HepG2 (cell line): ENCODE measurements at regions not wholly inside any gene's neighbourhood (a gene's known extent, or its start where the extent isn't known, plus 50 kb on each side); places are given as distances from the start of the nearest gene placed in this dataset.

Source experiments
- ATAC-seq: fragments of 200-7000 bp; cut with Tn5 transposase; 3 replicates; pipeline ENCODE4 v1.9.1; 2020; ENCODE audit warnings: mild to moderate bottlenecking, moderate library complexity
- BruUV-seq: library from RNA; stranded (reverse); fragments of 400-500 nt; replicated peaks from 2 replicates; lab custom pipeline; 2021; lab: Mats Ljungman, UMichigan
- CTCF ChIA-PET: fragments of 300-600 bp; formaldehyde crosslinking; extraction: SDS; loops from one replicate; lab custom pipeline; 2021; ENCODE audit warnings: low total read pairs, inconsistent platforms, low intra/inter-chr PET ratio; lab: Yijun Ruan, JAX
- POLR2A ChIA-PET: fragments of 350-600 bp; sonication (Branson Sonifier 250); formaldehyde crosslinking; loops from one replicate; lab custom pipeline; 2020; ENCODE audit warnings: antibody characterized with exemption, inconsistent platforms; lab: Yijun Ruan, JAX
- DNase-seq: peaks from one replicate; pipeline ENCODE4 v3.0.0-alpha.2; 2015; ENCODE audit warnings: low spot score
- FAIRE-seq: peaks from 3 replicates; lab custom pipeline; 2011; peaks lifted over from hg19 to GRCh38; lab: Jason Lieb, UNC
- H2AFZ ChIP-seq: one replicate; pipeline ENCODE4 v1.6.1; 2011; ENCODE audit warnings: low read length, inconsistent platforms
- H3K27ac ChIP-seq: fragments of 300-600 bp; 3 replicates; pipeline ENCODE4 v1.8.0; 2011; ENCODE audit warnings: mixed run types, mild to moderate bottlenecking, mixed read lengths, low read length, inconsistent platforms; ENCODE audit not compliant: insufficient read depth; ENCODE audit errors: extremely low read length
- H3K27me3 ChIP-seq, 2 experiments: fragments of 200-600 bp in 1 of 2; 2 replicates in 1 of 2; 3 replicates in 1 of 2; pipeline versions ENCODE4 v1.6.0 to v1.8.0; 2011; ENCODE audit warnings: low read length in 2 of 2, mild to moderate bottlenecking in 2 of 2, moderate library complexity in 2 of 2, inconsistent platforms in 1 of 2; ENCODE audit not compliant: insufficient read depth in 2 of 2, control insufficient read depth in 1 of 2
- H3K36me3 ChIP-seq, 2 experiments: fragments of 200-600 bp in 1 of 2; replicated peaks in 1 of 2; 2 replicates in 1 of 2; 3 replicates in 1 of 2; pipeline versions ENCODE4 v1.5.1 to v1.8.0; 2011; ENCODE audit warnings: low read length in 2 of 2, inconsistent platforms in 1 of 2; ENCODE audit not compliant: insufficient read depth in 2 of 2, control insufficient read depth in 1 of 2
- H3K4me1 ChIP-seq: 2 replicates; pipeline ENCODE4 v1.5.1; 2012; ENCODE audit warnings: low read length, inconsistent platforms; ENCODE audit not compliant: insufficient read depth
- H3K4me2 ChIP-seq: 2 replicates; pipeline ENCODE4 v1.6.0; 2011; ENCODE audit warnings: low read depth, low read length, inconsistent platforms
- H3K4me3 ChIP-seq, 3 experiments: fragments of 200-600 bp in 1 of 3; sonication (generic), shearing (Covaris generic) in 1 of 3; replicated peaks in 1 of 3; 2 replicates each; pipeline ENCODE4 v1.5.1; 2011 to 2016; ENCODE audit warnings: low read length in 3 of 3, inconsistent platforms in 2 of 3, low read depth in 2 of 3, mild to moderate bottlenecking in 2 of 3, control low read depth in 1 of 3, mixed read lengths in 1 of 3; ENCODE audit not compliant: insufficient read depth in 1 of 3
- H3K79me2 ChIP-seq: one replicate; pipeline ENCODE4 v1.6.1; 2011; ENCODE audit warnings: low read length, inconsistent platforms; ENCODE audit not compliant: insufficient read depth
- H3K9ac ChIP-seq: 2 replicates; pipeline ENCODE4 v1.6.0; 2011; ENCODE audit warnings: mild to moderate bottlenecking, low read depth, low read length, inconsistent platforms; ENCODE audit not compliant: insufficient read depth
- H3K9me3 ChIP-seq: 2 replicates; pipeline ENCODE4 v1.5.1; 2012; ENCODE audit warnings: mild to moderate bottlenecking, low read length
- H4K20me1 ChIP-seq: 2 replicates; pipeline ENCODE4 v1.6.0; 2011; ENCODE audit warnings: inconsistent platforms, mild to moderate bottlenecking, low read length, moderate library complexity; ENCODE audit not compliant: insufficient read depth
- KLF12 ChIP-seq: sonication (generic); formaldehyde crosslinking; IDR thresholded peaks from 2 replicates; pipeline ENCODE4 v1.4.0; 2020; ENCODE audit warnings: missing genetic modification reagents, borderline replicate concordance
- NFYB ChIP-seq: sonication (generic); formaldehyde crosslinking; IDR thresholded peaks from 2 replicates; pipeline ENCODE4 v1.4.0; 2020; ENCODE audit warnings: missing genetic modification reagents
- RAD51 ChIP-seq: fragments of 450-650 bp; IDR thresholded peaks from 2 replicates; pipeline ENCODE4 v1.6.1; 2016; ENCODE audit warnings: borderline replicate concordance
- ZC3H4 ChIP-seq: sonication (generic); formaldehyde crosslinking; IDR thresholded peaks from 2 replicates; pipeline ENCODE4 v1.4.0; 2020; ENCODE audit warnings: missing genetic modification reagents, borderline replicate concordance
- ZFP36L2 ChIP-seq: sonication (generic); formaldehyde crosslinking; IDR thresholded peaks from 2 replicates; pipeline ENCODE4 v1.4.0; 2020; ENCODE audit warnings: missing genetic modification reagents
- ZNF143 ChIP-seq: sonication (generic); formaldehyde crosslinking; IDR thresholded peaks from 2 replicates; pipeline ENCODE4 v1.4.0; 2020; ENCODE audit warnings: missing genetic modification reagents
- ZNF772 ChIP-seq: sonication (generic); formaldehyde crosslinking; IDR thresholded peaks from 2 replicates; pipeline ENCODE4 v1.5.0; 2020; ENCODE audit warnings: mild to moderate bottlenecking, missing genetic modification reagents
- WGBS: methylation state at CpG from one replicate; pipeline ENCODE4 v1.1.6; 2017; ENCODE audit warnings: low lambda C conversion rate; 5-methylcytosine and 5-hydroxymethylcytosine counted together
- in situ Hi-C: cut with HindIII; loops from 2 replicates; pipeline ENCODE4 v1.10.0; 2017; ENCODE audit warnings: low pct_unique_long_range_greater_than_20kb; ENCODE audit not compliant: extremely low pct_ligation_motif_present
- intact Hi-C: fragments of 100-400 bp; cut with micrococcal nuclease; formaldehyde crosslinking; loops from one replicate; pipeline ENCODE4 v1.10.0; 2022; ENCODE audit not compliant: unreplicated experiment
- TF ChIP-seq, protein P1 (sequence below), 2 experiments: sonication (generic) in 1 of 2; formaldehyde crosslinking in 1 of 2; IDR thresholded peaks; 2 replicates each; pipeline versions ENCODE4 v1.5.1 to v1.6.1; 2011 to 2020; ENCODE audit warnings: borderline replicate concordance in 1 of 2, low read depth in 1 of 2, low read length in 1 of 2, mild to moderate bottlenecking in 1 of 2, missing genetic modification reagents in 1 of 2, moderate library complexity in 1 of 2

DNA sequence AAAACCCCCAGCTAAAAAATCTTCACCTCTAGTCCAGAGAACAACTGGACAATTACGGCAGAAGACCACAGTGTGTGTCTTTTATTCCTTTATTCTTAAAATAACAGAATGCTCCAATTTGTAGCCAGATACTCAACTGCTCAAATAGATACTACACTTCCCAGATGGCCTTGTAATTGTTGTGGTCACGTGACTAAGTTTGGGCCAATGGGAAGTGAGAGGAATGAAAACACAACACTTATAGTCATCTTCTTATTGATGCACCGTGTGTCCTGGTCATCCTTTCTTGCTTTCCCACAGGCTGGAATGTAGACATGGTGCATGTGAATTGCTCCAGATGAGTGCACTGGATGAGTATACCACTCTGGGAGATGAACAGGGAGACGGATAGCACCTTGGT, 145.1 kb downstream of the CDC42EP3 start:
- ChIA-PET CTCF (no interaction called here), POLR2A (no interaction called here)
- Histone ChIP-seq H3K27ac (no peak overlapping the region), H3K9me3 (no peaks in the 10 kb centered on the region), H2AFZ (no peak overlapping the region), H3K9ac (no peak overlapping the region), H3K79me2 (no peaks in the 10 kb centered on the region), H3K36me3 (no peaks in the 10 kb centered on the region), H3K4me3 (no peak overlapping the region)
- intact Hi-C loops (no loop called here), in situ Hi-C loops (no loop called here)
- FAIRE-seq (no peak), ATAC-seq (no peak)
- TF ChIP-seq ZC3H4 (CRISPR knock-in tag), result no peak
- no peak for TF ChIP-seq ZNF772 (CRISPR knock-in tag)
- peak; percentile 67 for TF ChIP-seq ZNF143 (CRISPR knock-in tag)
- TF ChIP-seq, protein P1, sequence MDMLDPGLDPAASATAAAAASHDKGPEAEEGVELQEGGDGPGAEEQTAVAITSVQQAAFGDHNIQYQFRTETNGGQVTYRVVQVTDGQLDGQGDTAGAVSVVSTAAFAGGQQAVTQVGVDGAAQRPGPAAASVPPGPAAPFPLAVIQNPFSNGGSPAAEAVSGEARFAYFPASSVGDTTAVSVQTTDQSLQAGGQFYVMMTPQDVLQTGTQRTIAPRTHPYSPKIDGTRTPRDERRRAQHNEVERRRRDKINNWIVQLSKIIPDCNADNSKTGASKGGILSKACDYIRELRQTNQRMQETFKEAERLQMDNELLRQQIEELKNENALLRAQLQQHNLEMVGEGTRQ (IDR thresholded peaks at IDR 0.05; ENCODE audit: low read depth, low read length), result peak; percentile 85
- TF ChIP-seq, protein P1 (CRISPR knock-in tag; IDR thresholded peaks at IDR 0.05; ENCODE audit: borderline replicate concordance), result no peak
- peak; percentile 74 for TF ChIP-seq NFYB (CRISPR knock-in tag)
- TF ChIP-seq RAD51, result peak; percentile 92
- TF ChIP-seq ZFP36L2, result no peak
- no peak for TF ChIP-seq KLF12 (CRISPR knock-in tag)
- TF ChIP-seq, all 625 proteins: peak for 4
- Histone ChIP-seq H4K20me1 (no peaks in the 10 kb centered on the region), H3K4me2 (no peak overlapping the region), H3K4me1 (no peaks in the 10 kb centered on the region), H3K27me3 (no peaks in the 10 kb centered on the region)
- BruUV-seq, result no TSS peak
- WGBS, result under 1% methylated on average over 4 of the region's 4 CpGs
- DNase-seq, result no peak
